ENCODE measurements at regions not wholly inside any gene's neighbourhood (a gene's known extent, or its start where the extent isn't known, plus 50 kb on each side); places are given as distances from the start of the nearest gene placed in this dataset.

DNA sequence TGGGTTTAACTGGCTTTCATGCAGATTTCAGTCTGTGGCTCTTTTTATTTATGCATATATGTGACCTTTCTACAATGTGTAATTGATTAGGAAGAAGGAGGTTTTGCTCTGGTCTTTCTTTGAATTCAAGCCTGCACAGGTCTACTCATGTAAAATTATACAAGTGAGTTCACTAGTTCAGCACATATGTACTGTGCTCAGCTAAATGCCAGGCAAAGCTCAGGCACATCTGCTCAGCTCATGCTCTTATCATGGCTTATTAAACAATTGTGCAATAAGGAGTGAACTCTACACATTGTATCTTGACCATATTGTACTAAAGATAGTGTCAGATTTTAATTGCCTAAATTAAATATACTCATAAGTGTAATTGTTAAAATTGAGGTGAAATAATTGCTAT is 378.4 kb downstream of the ADGRL2 start:
- intact Hi-C loops (cut with micrococcal nuclease), result no loop called here
- ATAC-seq (no peak), DNase-seq (no peak)

DNA sequence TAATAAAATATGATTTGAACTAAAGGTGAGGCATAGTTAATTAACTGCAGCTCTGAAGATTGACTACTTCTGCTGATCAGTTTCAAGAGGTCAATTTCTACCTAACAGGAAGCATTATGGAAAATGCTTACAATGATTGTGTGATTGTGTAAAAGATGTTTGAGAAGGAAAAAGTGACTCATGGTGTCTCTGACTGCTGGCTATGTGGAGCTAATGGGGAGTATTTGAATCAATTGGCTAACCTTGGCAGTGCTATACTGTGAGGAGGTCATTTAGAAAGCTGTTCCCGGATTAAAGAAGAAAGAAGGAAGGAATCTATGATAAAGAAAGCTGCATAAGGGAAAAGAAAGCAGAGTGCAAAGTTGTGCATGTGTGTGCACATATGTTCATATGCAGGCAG is 376.5 kb downstream of the ADGRL2 start:
- intact Hi-C loops (cut with micrococcal nuclease), result no loop called here
- ATAC-seq (no peak), DNase-seq (no peak)

DNA sequence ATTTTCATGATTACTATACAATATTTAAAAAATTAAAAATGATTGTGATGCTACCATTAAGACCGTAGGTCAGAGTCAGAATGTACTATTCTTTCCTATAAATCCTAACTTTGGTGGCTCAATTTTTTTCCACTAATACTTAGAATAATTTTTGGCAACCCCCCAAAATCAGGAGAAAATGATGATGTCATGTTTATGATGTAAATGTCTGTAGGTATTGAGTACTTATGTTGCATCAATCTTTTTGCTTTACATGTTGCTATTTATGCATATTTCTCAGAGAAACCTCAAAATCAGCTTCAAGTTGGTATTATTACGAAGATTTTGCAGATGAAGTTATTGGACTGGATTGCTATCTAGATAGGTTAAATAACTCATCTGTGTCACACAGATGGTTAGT is 371.2 kb downstream of the ADGRL2 start:
- DNase-seq (no peak), ATAC-seq (no peak)
- intact Hi-C loops (cut with micrococcal nuclease), result no loop called here

DNA sequence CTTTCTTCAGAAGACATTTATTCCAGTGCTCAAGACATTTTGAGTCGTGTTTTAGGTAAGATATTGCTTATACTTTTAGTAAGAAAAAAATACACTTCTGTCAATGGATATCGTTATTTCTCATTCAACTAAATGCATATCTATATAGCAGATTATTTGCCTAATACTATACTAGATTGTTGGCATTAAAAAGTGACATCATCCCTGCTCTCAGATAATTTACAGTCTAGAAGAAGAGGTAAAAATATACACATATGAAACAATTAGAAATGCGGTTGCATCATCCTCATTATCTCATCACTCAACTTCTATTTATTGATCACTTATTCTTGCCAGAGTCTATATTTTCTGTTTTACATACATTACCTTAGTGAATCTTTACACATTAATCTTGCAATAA is 367.7 kb downstream of the ADGRL2 start:
- DNase-seq (no peak), ATAC-seq (no peak)
- intact Hi-C loops (cut with micrococcal nuclease), result no loop called here

DNA sequence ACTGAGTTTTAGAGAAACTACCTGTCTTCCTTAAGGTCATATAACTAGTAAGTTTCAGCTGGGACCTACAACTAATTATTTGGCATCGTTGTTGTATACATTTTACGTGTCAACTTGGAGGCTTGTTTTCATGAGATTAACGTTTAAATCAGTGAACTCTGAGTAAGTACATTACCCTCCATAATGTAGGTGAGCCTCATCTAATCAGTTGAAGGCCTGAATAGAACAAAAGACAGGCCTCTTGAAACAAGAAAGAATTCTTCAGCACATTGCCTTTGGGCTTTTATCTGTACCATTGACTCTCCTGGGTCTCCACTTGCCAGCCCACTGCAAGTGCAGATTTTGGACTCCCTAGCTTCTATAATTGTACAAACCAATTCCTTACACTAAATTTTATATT is 364.6 kb downstream of the ADGRL2 start:
- intact Hi-C loops (cut with micrococcal nuclease), result no loop called here
- DNase-seq (no peak), ATAC-seq (no peak)

DNA sequence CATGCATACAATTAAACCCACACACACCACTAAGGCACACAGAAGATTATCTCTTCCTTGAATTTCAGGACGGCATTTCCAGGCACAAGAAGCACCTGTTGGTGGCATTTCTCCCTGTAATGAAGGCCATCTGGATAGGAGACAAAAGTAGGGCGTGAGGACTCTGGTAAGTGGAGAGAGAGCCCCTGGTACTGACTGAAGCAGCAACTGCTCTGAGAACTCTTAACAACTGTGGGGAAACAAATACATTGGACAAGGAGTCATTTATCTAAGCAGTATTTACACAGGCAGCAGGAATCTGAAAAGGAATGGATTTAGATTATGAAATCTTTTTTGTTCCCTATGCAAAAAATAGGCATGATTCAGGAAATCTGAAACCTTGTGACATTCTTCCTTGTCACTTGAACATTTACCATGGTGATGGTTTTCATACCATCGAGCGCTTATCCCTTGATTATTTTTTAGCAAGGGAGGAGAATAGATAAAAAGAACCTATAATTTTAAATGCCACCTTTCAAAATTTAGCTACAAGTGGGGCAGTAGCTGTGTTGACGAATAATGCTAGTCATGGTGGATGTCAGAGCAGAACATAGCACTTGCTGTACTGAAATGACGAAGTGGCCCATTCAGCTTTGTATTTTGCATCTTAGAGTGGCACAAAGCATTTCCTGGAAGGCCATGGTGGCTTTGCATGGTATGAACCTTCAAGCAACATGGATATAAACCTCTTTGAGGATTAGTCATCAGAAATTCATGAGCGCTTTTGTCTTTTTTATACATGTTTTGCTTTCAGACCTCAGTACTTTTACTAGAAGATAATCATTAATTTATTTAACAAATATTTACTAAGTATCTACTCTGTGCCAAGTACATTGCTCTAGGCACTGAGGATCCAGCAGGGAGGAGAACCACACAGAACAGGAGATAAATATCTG is 362.0 kb downstream of the ADGRL2 start:
- no peak for DNase-seq
- intact Hi-C loops (cut with micrococcal nuclease), result no loop called here
- no peak for ATAC-seq

DNA sequence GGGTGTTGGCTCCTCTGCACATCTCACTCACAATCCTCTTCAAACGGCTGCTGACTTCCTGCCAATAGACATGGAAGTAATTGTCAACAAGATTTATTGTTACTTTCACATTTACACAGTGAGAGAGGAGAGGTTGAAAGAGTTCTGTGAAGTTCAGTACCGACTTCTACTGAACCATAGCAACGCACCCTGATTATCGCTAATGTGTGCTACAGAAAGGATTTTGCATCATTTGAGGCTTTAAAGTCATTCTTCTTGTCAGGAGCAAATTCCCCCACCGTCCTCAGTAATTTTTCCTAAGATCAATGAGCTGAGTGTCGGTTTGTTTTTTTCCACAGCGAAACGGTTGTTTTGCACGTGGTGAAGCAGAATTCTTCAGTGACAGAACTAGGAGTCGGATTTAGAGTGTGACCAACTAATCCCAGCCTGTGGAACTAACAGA is 361.0 kb downstream of the ADGRL2 start:
- intact Hi-C loops (cut with micrococcal nuclease), result no loop called here
- ATAC-seq (no peak), DNase-seq (no peak)

DNA sequence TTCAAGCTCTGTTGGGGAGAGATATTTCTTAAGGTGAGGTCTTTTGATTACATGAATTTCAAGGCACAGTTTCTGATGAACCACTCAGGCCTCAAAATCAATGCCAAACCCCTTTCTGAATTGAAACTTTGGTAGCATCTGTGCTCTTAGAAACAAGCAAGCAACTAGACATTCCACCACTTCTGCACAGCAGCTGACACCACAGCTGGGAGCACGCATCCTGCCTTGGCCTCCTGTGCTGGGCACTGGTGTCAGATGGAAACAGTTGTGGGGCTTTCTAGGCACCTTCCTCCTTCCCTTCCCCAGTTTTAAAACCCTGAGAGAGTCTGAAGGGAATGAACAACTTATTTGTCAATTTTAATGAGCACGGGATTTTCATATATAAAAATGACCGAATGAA is 360.2 kb downstream of the ADGRL2 start:
- no peak for ATAC-seq
- no peak for DNase-seq
- intact Hi-C loops (cut with micrococcal nuclease), result no loop called here

DNA sequence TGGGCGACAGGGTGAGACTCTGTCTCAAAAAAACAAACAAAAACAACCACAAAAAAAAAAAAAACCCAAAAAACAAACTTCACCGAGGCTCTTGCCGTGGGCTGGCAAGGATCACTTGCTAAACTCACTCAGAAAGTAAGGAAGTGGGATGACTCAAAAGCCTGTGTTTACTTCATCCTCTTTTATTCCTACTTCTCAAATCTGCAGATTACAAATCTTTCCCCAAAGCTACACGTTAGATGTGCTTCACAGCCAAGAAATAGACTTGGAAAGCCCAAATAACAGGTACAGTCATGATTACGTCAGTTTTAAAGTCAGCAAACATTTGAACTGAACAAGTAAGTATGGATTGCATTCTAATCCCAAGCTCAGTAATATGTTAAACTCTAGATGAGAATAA is 359.3 kb downstream of the ADGRL2 start:
- no peak for ATAC-seq
- intact Hi-C loops (cut with micrococcal nuclease), result no loop called here
- no peak for DNase-seq

DNA sequence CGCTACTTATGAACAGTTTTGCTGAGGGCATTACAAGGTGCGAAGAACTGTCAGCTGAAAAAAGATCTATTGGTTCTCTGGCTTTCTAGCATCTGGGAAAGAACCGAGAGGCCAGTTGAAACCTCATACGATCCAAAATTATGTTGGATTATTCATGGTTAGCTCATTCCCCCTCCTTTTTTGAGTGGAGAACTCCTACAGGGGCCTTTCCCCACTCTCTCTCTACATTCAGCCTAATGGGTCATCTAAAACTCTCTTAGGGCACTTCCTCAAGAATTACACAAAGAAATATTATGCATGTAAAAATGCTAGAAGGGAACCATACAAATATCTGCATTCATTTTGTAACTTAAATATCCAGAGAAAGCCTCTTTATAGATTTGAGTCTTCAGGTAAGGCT is 358.2 kb downstream of the ADGRL2 start:
- ATAC-seq (no peak), DNase-seq (no peak)
- intact Hi-C loops (cut with micrococcal nuclease), result no loop called here

DNA sequence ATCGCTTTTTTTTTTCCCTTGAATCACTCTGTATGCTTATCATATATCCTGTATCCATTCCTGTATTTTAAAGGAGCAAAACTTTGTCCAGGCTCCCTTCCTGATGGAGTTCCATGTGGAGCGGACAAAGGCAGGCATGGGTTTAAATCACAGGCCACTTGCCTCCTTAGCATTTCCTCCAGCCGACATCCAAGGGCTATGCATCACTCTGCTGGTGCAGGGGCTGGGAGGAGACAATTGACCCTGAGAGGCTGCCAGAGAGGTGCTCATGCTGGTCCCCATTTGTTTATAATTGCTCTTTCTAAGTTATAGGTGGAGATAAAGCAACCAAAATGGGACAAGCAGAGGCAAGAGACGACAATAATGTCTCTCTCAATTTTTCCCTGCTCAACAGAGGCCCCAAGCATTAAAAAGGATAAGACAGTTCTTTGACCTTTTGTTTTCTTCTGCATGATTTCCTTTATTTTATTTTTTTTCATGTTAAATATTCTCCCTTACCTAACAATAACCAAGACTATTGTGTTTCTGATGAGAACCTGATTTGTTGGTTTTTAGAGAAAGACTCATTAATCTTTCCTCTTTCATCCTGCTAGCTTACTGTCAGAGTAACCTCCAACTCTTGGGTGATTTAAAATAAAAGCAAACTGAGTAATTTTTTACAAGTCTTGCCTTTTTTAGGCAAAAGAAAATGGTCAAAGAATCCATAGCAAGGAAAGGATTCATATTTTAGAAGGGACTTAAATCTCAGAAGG is 353.7 kb downstream of the ADGRL2 start:
- ATAC-seq, result no peak
- intact Hi-C loops (cut with micrococcal nuclease), result no loop called here
- DNase-seq, result no peak

DNA sequence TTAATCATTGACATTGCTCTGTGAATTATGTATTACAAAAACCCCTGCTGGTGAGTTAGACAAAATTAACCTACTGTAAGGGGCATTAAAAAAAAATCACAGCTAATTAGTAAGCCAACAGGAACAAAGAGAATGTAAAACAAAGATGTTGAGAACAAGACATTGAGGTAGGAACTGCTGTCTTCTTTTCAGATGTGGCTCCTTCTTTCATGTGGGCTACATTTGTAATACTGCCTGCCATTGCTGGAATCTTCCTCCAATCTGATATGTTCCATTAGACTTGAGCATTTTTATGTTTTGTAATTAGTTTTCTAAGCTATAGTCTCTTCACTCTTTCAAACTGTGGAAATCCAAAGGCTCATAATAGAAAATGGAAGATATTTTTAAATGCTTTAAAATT is 353.0 kb downstream of the ADGRL2 start:
- no peak for ATAC-seq
- intact Hi-C loops (cut with micrococcal nuclease), result no loop called here
- no peak for DNase-seq

DNA sequence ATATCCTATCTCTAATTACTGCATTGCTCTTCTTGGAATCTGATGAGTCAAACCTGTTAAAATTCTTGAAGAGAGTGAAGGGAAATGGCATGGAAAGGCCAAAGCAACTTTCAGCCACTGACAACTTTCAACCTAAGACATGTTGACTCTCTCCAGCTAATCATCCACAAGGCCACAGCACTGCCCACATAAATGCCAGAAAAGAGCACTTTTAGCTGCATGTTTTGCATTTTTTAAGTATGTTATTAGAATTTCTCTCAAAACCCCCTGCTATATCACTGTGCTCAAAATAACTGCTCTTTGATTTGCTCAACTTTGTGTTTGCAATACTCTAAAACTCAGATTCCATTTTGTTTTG is 352.5 kb downstream of the ADGRL2 start:
- intact Hi-C loops (cut with micrococcal nuclease), result no loop called here
- ATAC-seq (no peak), DNase-seq (no peak)

DNA sequence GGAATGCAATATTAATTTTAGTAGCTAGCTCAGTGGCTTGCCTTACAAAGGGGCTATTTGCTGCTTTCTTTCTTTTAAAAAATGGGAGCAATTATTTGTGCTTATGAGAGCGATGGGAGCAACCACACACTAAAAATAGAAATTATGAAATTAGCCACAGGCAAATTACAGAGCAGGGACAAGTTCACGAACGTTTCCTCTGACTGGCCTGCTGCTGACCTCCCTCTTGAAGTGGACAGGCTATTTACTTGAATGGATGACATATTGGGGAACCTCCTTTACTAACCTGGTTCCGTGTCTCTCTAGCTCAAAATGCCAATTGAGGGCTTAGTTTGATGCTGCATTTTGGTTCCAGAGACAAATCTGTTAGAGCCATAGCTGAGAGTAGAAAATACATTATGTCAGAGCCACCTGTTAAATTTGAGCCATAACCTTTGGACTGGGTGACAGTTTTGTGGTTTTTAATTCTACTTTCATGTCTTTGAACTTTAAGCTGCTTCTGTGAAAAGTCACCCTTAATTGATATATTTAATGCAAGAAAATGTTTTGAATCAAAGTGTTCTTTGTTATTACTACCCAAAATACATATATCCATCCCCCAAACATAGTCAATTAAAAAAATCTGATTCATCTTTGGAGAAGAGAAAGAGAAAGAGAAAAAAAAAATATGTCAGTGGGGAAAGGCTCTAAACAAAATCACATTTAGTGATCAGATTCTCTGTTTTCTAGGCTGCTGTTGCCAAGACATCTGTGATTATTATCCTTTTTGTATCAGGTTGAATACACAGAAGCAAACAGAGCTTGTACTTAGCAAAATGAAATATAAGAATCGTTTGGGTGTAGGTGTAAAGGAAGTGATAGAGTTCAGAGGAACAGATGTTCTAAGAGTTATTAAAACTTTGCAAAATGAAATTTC is 351.9 kb downstream of the ADGRL2 start:
- DNase-seq (no peak), ATAC-seq (no peak)
- intact Hi-C loops (cut with micrococcal nuclease), result no loop called here

DNA sequence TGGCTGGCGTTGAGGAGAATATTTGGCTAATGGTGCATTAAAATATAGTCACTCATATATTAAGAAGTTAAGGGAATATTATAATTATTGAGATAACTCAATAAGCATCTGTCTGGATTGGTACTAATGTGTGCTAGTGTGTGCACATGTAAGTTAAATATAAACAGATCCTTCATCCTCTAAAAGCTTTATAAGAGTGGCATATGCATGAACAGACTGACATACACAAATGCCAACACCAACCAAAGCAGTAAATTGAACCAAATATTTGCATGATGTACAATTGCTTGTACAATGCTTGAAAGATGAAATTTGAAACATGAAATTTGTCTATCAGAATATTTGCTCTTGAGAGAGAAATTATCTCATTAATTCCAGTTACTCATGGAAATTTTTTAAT is 344.9 kb downstream of the ADGRL2 start:
- no peak for ATAC-seq
- intact Hi-C loops (cut with micrococcal nuclease), result no loop called here
- no peak for DNase-seq

DNA sequence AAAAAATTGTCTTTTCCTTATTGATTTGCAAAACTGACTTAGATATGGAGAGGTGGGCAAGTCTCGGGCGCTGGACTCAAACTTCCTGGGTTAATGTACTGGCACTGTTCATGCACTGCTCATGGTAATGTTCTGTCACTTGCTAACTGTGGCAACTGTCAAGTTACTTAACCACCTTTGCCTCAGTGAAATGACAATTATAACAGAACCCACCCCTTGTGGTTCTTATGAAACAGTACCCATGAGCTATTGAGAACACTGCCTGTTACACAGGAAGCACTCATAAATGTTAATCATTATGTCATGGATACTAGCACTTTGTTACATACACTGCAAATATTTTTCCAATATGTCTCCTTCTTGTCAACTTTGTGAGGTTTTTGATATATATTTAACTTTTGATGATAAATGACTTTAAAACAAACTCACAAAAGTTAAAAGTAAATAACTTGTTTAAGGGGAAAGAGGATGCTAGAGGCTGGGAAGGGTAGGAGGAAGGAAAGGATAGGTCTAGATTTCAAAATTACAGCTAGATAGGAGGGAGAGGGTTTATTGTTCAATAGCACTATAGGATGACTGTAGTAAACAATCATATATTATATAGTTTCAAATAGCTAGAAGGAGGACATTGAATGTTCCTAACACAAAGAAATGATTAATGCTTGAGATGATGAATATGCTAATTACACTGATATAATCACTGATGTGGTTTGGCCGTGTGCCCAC is 342.5 kb downstream of the ADGRL2 start:
- no peak for ATAC-seq
- no peak for DNase-seq
- intact Hi-C loops (cut with micrococcal nuclease), result no loop called here

DNA sequence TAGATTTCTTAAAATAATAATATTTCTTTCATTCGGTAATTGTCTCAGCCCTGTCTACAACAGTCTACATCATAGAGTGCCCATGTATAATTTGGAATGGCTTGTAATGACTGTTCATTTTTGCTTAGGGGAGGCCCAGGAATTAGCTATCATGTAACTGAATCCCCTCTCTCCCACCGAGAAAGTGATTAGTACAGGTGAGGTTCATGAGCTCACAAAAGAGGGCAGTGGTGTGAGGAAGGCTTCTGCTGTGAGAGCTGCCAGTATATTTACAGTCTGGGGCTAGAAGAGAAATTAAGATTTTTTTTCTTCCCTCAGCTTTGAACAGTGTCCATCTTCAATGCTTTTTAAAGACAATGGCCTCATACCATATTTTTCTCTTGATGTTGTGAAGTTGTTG is 340.7 kb downstream of the ADGRL2 start:
- ATAC-seq (no peak), DNase-seq (no peak)
- intact Hi-C loops (cut with micrococcal nuclease), result no loop called here

DNA sequence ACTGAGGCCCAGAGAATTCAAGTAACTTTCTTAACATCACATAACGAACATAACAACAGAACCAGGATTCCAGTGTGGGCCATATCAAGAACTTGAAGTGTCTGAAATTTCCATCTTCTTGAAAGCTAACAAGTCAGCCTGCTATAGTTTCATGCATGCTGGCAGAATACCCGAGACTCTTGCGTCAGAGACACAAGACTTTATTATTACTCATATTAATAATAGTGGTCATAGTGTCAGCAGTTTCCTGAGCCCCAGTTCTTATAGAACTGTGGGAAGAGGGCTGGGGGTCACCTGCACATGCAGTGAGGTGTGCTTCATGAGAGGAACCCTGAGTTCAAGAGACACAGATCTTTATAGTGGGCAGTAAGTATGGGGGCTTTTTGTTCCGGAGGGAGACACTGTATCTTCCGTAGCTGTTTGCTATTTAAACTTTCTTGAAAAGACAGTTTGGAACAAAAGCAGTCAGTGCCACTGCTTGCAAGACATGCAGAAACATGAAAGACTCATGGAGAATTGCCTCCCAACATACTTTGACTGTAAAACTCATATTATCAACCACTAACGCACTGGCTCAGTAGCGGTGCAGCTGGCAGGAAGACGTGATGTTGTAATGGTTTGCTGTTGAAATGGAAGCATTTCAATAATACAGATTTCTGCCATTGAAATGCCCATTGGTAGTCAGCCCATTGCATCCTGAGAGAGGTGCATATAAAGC is 339.2 kb downstream of the ADGRL2 start:
- ATAC-seq (no peak), DNase-seq (no peak)
- intact Hi-C loops (cut with micrococcal nuclease), result no loop called here
